ENCODE measurements at regions not wholly inside any gene's neighbourhood (a gene's known extent, or its start where the extent isn't known, plus 50 kb on each side); places are given as distances from the start of the nearest gene placed in this dataset.

GRCh38 chr4:44848466-44848865, 122.1 kb upstream of the GNPDA2 start:
- Histone ChIP-seq H4K20me1 (ENCODE audit: insufficient read depth) (no peaks in the 10 kb centered on the region), H3K79me2 (ENCODE audit: insufficient read depth, low read depth) (no peaks in the 10 kb centered on the region), H2AFZ (ENCODE audit: low read depth) (no peak overlapping the region), H3K4me2 (no peak overlapping the region), H3K4me1 (ENCODE audit: low read depth, poor library complexity, severe bottlenecking) (no peaks in the 10 kb centered on the region), H3K36me3 (ENCODE audit: insufficient read depth) (no peaks in the 10 kb centered on the region), H3K27me3 (ENCODE audit: insufficient read depth, low read depth) (no peaks in the 10 kb centered on the region), H3K4me3 (IDR thresholded peaks at IDR 0.05; ENCODE audit: insufficient read depth, low read depth, low read length) (no peak overlapping the region), H3K27ac (no peak overlapping the region), H3K9ac (no peak overlapping the region)
- TF ChIP-seq CTCF (conservative IDR thresholded peaks at IDR 0.05; ENCODE audit: low read depth, low read length), result no peak

GRCh38 chr4:44845993-44846392, 119.6 kb upstream of the GNPDA2 start:
- H4K20me1 ChIP-seq (ENCODE audit: insufficient read depth), result no peaks in the 10 kb centered on the region
- no peak overlapping the region for H3K9ac ChIP-seq
- H2AFZ ChIP-seq (ENCODE audit: low read depth), result no peak overlapping the region
- no peaks in the 10 kb centered on the region for H3K27me3 ChIP-seq (ENCODE audit: insufficient read depth, low read depth)
- H3K36me3 ChIP-seq (ENCODE audit: insufficient read depth), result no peaks in the 10 kb centered on the region
- H3K4me2 ChIP-seq, result no peak overlapping the region
- H3K27ac ChIP-seq, result no peak overlapping the region
- H3K4me3 ChIP-seq (IDR thresholded peaks at IDR 0.05; ENCODE audit: insufficient read depth, low read depth, low read length), result no peak overlapping the region
- no peaks in the 10 kb centered on the region for H3K4me1 ChIP-seq (ENCODE audit: low read depth, poor library complexity, severe bottlenecking)
- H3K79me2 ChIP-seq (ENCODE audit: insufficient read depth, low read depth), result no peaks in the 10 kb centered on the region
- TF ChIP-seq CTCF (conservative IDR thresholded peaks at IDR 0.05; ENCODE audit: low read depth, low read length), result no peak

- H3K27me3 ChIP-seq (ENCODE audit: insufficient read depth, low read depth), result no peaks in the 10 kb centered on the region
- no peaks in the 10 kb centered on the region for H3K36me3 ChIP-seq (ENCODE audit: insufficient read depth)
- H3K4me3 ChIP-seq (IDR thresholded peaks at IDR 0.05; ENCODE audit: insufficient read depth, low read depth, low read length), result no peak overlapping the region
- no peak for TF ChIP-seq CTCF (conservative IDR thresholded peaks at IDR 0.05; ENCODE audit: low read depth, low read length)
- no peaks in the 10 kb centered on the region for H3K79me2 ChIP-seq (ENCODE audit: insufficient read depth, low read depth)
- H3K4me1 ChIP-seq (ENCODE audit: low read depth, poor library complexity, severe bottlenecking), result no peaks in the 10 kb centered on the region
- H3K27ac ChIP-seq, result no peak overlapping the region
- H3K4me2 ChIP-seq, result no peak overlapping the region
- H2AFZ ChIP-seq (ENCODE audit: low read depth), result no peak overlapping the region
- no peak overlapping the region for H3K9ac ChIP-seq
- no peaks in the 10 kb centered on the region for H4K20me1 ChIP-seq (ENCODE audit: insufficient read depth)
These were observed 119.0 kb upstream of the GNPDA2 start for GRCh38 chr4:44845309-44845708.

- Histone ChIP-seq H3K9ac (no peak overlapping the region), H3K4me3 (IDR thresholded peaks at IDR 0.05; ENCODE audit: insufficient read depth, low read depth, low read length) (no peak overlapping the region), H3K79me2 (ENCODE audit: insufficient read depth, low read depth) (no peaks in the 10 kb centered on the region), H3K27ac (no peak overlapping the region), H3K4me2 (no peak overlapping the region), H3K27me3 (ENCODE audit: insufficient read depth, low read depth) (no peaks in the 10 kb centered on the region), H4K20me1 (ENCODE audit: insufficient read depth) (no peaks in the 10 kb centered on the region), H3K4me1 (ENCODE audit: low read depth, poor library complexity, severe bottlenecking) (no peaks in the 10 kb centered on the region), H2AFZ (ENCODE audit: low read depth) (no peak overlapping the region), H3K36me3 (ENCODE audit: insufficient read depth) (no peaks in the 10 kb centered on the region)
- no peak for TF ChIP-seq CTCF (conservative IDR thresholded peaks at IDR 0.05; ENCODE audit: low read depth, low read length)
These were observed 116.2 kb upstream of the GNPDA2 start for GRCh38 chr4:44842531-44842930.

GRCh38 chr4:44817930-44818329, 91.6 kb upstream of the GNPDA2 start:
- H3K27ac ChIP-seq, result no peak overlapping the region
- H3K79me2 ChIP-seq (ENCODE audit: insufficient read depth, low read depth), result no peaks in the 10 kb centered on the region
- H3K36me3 ChIP-seq (ENCODE audit: insufficient read depth), result no peaks in the 10 kb centered on the region
- no peak overlapping the region for H3K9ac ChIP-seq
- TF ChIP-seq CTCF (conservative IDR thresholded peaks at IDR 0.05; ENCODE audit: low read depth, low read length), result no peak
- H4K20me1 ChIP-seq (ENCODE audit: insufficient read depth), result no peaks in the 10 kb centered on the region
- no peaks in the 10 kb centered on the region for H3K4me1 ChIP-seq (ENCODE audit: low read depth, poor library complexity, severe bottlenecking)
- H3K4me2 ChIP-seq, result no peak overlapping the region
- no peaks in the 10 kb centered on the region for H3K27me3 ChIP-seq (ENCODE audit: insufficient read depth, low read depth)
- no peak overlapping the region for H3K4me3 ChIP-seq (IDR thresholded peaks at IDR 0.05; ENCODE audit: insufficient read depth, low read depth, low read length)
- no peak overlapping the region for H2AFZ ChIP-seq (ENCODE audit: low read depth)

Measured in KMS-11 (cell line).